ENCODE measurements at regions not wholly inside any gene's neighbourhood (a gene's known extent, or its start where the extent isn't known, plus 50 kb on each side); places are given as distances from the start of the nearest gene placed in this dataset.
A peak's percentile ranks its signal among the peaks of the same experiment; 100 is the strongest.

DNA sequence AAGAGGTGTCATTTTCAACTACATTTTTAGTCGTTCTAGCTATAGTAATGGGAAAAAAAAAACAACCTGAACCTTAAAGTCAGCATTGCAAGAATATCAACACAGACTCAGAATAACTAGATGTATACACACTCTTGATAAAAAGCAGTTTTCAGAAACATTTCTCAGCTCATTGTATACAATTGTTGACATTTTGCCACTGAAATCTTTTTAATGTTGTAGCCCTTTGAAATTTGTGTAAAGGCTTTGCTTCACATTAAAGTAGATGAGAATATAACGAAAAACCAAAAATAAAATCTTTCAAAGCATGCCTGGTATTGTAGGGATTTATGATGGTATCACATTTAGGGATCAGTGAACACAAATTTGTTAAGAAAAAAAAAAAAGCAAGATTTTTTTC is 87.2 kb upstream of the SLC10A2 start:
- no peak for DNase-seq (ENCODE audit: low read depth)
- no peak overlapping the region for H3K4me3 ChIP-seq (ENCODE audit: low read depth, low read length)
- TF ChIP-seq, protein P1, sequence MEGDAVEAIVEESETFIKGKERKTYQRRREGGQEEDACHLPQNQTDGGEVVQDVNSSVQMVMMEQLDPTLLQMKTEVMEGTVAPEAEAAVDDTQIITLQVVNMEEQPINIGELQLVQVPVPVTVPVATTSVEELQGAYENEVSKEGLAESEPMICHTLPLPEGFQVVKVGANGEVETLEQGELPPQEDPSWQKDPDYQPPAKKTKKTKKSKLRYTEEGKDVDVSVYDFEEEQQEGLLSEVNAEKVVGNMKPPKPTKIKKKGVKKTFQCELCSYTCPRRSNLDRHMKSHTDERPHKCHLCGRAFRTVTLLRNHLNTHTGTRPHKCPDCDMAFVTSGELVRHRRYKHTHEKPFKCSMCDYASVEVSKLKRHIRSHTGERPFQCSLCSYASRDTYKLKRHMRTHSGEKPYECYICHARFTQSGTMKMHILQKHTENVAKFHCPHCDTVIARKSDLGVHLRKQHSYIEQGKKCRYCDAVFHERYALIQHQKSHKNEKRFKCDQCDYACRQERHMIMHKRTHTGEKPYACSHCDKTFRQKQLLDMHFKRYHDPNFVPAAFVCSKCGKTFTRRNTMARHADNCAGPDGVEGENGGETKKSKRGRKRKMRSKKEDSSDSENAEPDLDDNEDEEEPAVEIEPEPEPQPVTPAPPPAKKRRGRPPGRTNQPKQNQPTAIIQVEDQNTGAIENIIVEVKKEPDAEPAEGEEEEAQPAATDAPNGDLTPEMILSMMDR (conservative IDR thresholded peaks at IDR 0.05; ENCODE audit: low read depth, low read length), result no peak

DNA sequence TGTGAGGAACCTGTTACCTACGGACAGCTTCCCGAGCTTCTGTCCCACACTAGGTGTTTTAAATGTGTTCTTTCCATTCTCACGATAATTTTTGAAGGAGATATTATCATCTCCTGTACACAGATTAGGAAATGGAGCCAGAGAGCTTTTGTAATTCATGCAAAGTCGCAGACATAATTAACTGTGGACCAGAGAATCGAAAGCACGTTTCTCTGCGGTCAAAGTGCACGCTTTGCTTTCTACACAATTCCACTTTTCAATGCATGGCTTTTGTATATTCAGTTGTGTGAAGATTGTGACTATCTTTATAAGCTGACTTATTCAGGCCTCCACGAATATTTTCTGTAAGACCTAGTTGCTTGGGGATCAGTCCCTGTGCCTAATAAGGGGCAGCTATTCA is 81.7 kb upstream of the SLC10A2 start:
- TF ChIP-seq, protein P1 (conservative IDR thresholded peaks at IDR 0.05; ENCODE audit: low read depth, low read length), result no peak
- DNase-seq (ENCODE audit: low read depth), result no peak

DNA sequence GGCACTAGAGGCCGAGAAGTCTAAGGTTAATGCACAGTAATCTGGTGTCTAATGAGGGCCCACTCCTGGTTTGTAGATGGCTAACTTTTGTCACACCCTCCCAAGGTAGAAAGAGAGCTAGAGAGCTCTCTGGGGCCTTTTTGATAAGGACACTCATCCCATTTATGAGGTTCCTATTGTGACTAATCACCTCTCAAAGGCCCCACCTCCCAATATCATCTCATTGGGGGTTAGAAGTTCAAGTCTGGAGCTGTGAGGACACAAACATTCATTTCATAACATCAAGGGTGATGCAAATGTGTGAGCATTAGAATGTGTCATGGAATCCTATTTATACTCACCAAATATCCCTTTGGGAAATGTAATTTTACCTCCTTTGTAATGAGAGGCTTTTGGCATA is 79.2 kb upstream of the SLC10A2 start:
- TF ChIP-seq, protein P1 (conservative IDR thresholded peaks at IDR 0.05; ENCODE audit: low read depth, low read length), result no peak
- DNase-seq (ENCODE audit: low read depth), result no peak
- H3K4me3 ChIP-seq (ENCODE audit: low read depth, low read length), result no peak overlapping the region

More for the DNA sequence above, 81.7 kb upstream of the SLC10A2 start:
- H3K4me3 ChIP-seq (ENCODE audit: low read depth, low read length), result no peak overlapping the region

DNA sequence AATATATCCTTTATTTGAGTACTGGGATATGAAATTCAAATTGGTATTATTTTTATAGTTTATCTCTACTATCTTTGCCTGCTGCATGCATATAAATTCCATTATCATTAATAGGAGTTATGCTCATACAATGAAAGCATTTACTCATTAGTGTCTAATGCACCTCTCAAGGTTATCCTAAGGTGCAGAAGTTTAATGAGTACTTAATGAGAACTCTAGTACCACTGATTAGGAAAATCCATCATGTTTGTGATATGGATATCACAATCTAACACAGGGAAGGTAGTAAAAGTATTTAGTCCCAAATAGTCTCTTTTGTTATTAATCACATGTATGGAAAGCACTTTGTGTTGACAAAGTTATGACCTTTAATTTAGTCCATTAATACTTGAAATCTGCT is 77.2 kb upstream of the SLC10A2 start:
- H3K4me3 ChIP-seq (ENCODE audit: low read depth, low read length), result no peak overlapping the region
- TF ChIP-seq, protein P1 (conservative IDR thresholded peaks at IDR 0.05; ENCODE audit: low read depth, low read length), result no peak
- DNase-seq (ENCODE audit: low read depth), result no peak

DNA sequence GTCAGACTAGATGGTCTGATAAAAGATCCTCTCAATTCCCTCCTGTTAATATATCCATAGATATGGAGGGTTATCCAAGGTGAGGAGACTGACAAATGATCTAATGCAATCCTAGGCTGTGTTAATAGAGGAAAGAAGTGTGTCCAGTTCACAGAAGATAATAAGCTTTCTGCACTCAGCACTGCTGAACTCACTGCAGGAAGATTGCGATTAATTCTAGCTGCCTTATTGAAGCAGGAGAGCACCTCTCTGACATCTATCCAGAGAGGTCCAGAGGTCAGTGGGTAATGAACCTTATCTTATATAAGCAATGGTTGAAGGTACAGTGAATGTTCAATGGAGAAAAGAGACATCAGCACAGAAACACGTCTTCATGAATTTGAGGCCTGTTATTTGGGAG is 75.9 kb upstream of the SLC10A2 start:
- DNase-seq (ENCODE audit: low read depth), result no peak
- H3K4me3 ChIP-seq (ENCODE audit: low read depth, low read length), result no peak overlapping the region
- TF ChIP-seq, protein P1 (conservative IDR thresholded peaks at IDR 0.05; ENCODE audit: low read depth, low read length), result no peak

DNA sequence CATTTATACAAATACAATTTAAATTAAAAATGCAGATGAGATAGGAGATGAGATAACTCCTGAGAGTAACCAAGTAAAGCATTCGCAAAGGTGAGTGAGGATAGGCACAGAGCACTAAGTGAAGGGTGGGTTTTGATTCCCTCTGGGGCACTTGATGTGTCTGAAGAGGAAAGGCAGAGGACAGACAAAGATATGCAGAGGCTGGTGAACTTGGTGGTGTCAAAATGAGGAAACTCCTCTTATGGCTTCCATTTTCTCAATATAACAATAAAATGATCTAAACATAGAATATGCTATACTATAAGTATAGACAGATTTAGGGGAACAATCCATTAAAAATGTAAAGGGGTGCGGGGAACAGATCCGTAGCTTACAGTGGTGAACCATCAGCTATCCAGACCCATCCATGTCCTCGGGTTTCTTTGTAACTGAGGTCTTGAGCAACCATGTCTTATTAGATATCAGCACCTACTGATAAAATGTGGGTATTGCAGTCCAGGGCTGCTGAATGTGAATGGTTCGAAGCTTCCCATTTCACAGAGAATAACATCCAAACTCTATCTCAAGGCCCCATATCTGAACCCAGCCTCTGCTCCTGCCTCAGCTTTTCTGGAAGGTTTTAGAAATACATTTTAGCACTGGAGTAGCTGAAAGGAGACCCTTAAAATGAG is 73.9 kb upstream of the SLC10A2 start:
- TF ChIP-seq, protein P1 (conservative IDR thresholded peaks at IDR 0.05; ENCODE audit: low read depth, low read length), result peak; percentile 89
- H3K4me3 ChIP-seq (ENCODE audit: low read depth, low read length), result no peak overlapping the region
- no peak for DNase-seq (ENCODE audit: low read depth)

DNA sequence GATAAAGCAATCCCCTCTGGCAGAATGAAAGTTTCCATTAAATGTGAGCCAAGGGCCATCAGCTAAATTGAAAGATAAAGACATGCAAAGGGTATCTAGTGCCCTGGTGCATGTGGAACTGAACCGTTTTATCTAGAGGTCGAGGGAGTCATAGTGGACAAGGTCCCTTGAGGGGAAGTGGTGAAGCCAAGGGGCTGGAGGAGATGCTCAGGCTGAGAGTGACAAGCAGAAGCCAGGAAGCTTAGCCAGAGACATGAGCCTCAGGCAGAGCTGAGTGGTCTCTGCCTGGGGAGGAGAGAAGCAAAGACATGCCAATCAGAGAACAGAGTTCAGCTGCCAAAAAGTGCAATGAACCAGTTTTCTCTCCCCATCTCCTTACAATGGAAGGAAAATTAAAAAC is 68.1 kb upstream of the SLC10A2 start:
- no peak for DNase-seq (ENCODE audit: low read depth)
- no peak overlapping the region for H3K4me3 ChIP-seq (ENCODE audit: low read depth, low read length)
- TF ChIP-seq, protein P1 (conservative IDR thresholded peaks at IDR 0.05; ENCODE audit: low read depth, low read length), result no peak
